ENCODE measurements at regions not wholly inside any gene's neighbourhood (a gene's known extent, or its start where the extent isn't known, plus 50 kb on each side); places are given as distances from the start of the nearest gene placed in this dataset.

DNA sequence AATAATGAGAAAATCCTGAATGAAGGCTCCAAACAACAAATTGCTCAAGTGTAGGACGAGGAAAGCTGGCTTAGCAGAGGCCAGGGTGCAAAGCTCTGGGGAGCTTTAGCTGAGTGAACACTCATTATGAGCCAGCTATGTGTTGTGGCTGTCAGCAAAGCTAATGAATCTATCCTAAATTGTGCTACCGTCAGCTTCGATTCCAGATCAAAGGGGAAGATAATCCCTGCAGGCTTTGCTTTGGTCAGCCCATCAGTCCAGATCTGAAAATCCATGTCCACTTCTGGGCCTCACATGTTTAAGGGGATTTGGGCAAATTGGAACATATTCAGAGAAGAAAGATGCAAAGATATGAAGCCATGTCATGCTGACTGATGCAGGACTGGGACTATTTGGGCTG, 180.9 kb upstream of the ZBED5 start:
- no peak for TF ChIP-seq POLR2A (IDR thresholded peaks at IDR 0.05)
- TF ChIP-seq, protein P1, sequence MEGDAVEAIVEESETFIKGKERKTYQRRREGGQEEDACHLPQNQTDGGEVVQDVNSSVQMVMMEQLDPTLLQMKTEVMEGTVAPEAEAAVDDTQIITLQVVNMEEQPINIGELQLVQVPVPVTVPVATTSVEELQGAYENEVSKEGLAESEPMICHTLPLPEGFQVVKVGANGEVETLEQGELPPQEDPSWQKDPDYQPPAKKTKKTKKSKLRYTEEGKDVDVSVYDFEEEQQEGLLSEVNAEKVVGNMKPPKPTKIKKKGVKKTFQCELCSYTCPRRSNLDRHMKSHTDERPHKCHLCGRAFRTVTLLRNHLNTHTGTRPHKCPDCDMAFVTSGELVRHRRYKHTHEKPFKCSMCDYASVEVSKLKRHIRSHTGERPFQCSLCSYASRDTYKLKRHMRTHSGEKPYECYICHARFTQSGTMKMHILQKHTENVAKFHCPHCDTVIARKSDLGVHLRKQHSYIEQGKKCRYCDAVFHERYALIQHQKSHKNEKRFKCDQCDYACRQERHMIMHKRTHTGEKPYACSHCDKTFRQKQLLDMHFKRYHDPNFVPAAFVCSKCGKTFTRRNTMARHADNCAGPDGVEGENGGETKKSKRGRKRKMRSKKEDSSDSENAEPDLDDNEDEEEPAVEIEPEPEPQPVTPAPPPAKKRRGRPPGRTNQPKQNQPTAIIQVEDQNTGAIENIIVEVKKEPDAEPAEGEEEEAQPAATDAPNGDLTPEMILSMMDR (IDR thresholded peaks at IDR 0.05): no peak
- DNase-seq: no peak
- 44 to 49% methylated on average over 3 of the region's 3 CpGs for WGBS, 2 donors
- Histone ChIP-seq H3K27ac (no peak overlapping the region), H3K4me1 (no peaks in the 10 kb centered on the region), H3K27me3 (no peaks in the 10 kb centered on the region), H3K36me3 (replicated peaks in 1 of 2; ENCODE audit: insufficient read depth in 1 of 2, low read depth in 2 of 2) (no peaks in the 10 kb centered on the region), H3K4me3 (no peak overlapping the region), H3K9me3 (no peaks in the 10 kb centered on the region)
- no peak for ATAC-seq
- intact Hi-C loops (cut with DNase I): loop anchor here (5.0 kb wide), 1 partner anchor 749 kb away; no protein-coding TSS in a partner anchor

DNA sequence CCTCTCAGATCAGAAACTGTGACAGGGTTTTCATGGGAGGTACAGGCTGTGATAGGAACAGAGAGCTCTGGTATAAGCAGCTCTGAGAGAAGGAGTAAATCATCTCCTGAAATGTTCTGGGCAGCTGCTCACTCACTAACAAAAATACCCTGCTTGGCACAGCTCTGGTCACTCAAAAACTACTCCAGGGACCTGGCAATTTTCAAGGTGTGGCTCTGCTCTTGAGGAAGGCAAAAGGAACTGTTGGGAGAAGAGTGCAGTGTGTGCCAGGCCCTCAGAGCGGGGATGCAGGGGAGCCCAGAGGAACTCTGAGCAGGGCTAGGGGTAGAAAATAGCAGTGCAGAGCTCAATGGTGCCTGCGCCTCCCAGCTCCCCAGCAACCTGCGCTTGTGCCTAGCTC, 180.5 kb upstream of the ZBED5 start:
- Histone ChIP-seq H3K36me3 (replicated peaks in 1 of 2; ENCODE audit: insufficient read depth in 1 of 2, low read depth in 2 of 2) (no peaks in the 10 kb centered on the region), H3K4me3 (no peak overlapping the region), H3K9me3 (no peaks in the 10 kb centered on the region), H3K27me3 (no peaks in the 10 kb centered on the region), H3K27ac (no peak overlapping the region), H3K4me1 (no peaks in the 10 kb centered on the region)
- ATAC-seq: no peak
- DNase-seq: no peak
- TF ChIP-seq, protein P1 (IDR thresholded peaks at IDR 0.05): no peak
- TF ChIP-seq POLR2A (IDR thresholded peaks at IDR 0.05): no peak
- intact Hi-C loops (cut with DNase I): loop anchor here (5.0 kb wide), 1 partner anchor 749 kb away; no protein-coding TSS in a partner anchor
- WGBS, 2 donors: 79% methylated on average over 3 of the region's 3 CpGs

DNA sequence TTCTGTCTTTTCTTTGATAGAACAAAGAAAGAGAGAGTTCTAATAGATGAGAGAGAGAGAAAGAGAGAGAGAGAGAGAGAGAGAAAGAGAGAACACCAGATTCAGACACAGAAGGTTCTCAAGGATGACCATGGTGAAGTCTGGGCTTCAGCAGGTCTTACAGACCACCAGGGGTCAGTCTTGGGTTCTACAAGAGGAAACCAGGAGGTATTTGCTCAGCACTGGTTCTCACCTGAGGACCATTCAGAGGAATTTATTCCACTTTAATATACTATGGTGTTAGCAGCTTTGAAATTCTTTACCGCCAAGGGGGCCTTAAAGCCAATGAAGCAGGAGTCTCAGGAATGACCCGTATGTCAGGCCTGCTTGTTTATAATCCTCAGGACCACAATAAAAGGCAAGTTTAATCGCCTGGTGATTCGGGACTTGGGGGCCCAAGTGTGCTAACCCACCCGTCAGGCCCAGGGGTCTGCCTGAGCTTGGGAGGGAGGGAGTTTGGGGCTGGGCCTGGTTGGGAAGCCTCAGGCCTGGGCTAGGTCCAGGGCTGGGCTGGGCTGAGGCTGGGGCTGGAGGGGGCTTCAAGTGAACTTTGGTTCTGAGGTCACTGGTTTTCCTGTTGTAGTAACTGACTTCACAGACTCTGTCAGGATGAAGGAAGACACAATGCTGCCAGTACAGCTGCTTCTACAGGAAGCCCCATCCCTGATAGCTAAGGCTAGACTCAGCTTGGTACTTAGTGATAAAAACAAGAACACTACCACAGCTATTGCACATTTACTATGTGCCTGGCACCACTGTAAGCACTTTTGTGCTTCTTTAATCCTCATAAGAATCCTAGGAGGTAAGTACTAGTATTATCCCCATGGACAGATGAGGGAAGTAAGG, 179.2 kb upstream of the ZBED5 start:
- H3K27ac ChIP-seq: no peak overlapping the region

DNA sequence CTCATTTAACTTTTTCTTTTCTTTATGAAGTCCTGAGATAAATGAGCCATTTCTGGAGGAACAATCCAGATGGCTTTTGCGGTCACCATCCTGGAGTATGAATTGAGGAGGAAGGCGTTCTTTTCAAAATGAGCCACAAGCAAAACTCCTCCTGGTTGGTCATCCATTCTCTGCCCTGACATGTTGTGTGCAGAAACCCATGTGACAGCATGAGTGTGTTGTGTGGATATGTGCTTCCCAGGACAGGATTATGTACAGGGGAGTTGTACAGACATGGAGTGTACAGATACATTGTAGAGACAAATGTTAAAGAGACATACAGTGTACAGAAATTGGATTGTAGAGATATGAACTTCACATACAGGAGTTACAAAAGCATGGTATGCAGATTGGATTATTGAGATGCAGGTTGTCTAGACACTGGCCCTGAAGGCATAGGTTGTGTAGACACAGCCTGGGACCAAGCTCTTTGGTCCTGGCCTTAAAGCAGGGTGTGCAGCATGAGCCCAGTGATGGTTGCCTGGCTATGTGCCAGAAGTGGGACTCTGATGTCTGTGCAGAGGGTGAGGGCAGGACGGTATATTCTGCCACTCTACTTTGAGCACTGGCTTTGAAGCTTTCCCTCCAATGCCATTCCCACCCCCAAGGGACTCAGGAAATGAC, 178.5 kb upstream of the ZBED5 start:
- Histone ChIP-seq H3K27me3 (no peaks in the 10 kb centered on the region), H3K27ac (no peak overlapping the region), H3K4me3 (no peak overlapping the region), H3K9me3 (no peaks in the 10 kb centered on the region), H3K4me1 (no peaks in the 10 kb centered on the region), H3K36me3 (replicated peaks in 1 of 2; ENCODE audit: insufficient read depth in 1 of 2, low read depth in 2 of 2) (no peaks in the 10 kb centered on the region)
- DNase-seq (no peak), ATAC-seq (no peak)
- intact Hi-C loops (cut with DNase I): loop anchor here (5.0 kb wide), 1 partner anchor 751 kb away; no protein-coding TSS in a partner anchor
- TF ChIP-seq, protein P1 (IDR thresholded peaks at IDR 0.05): no peak
- TF ChIP-seq POLR2A (IDR thresholded peaks at IDR 0.05): no peak
- WGBS, 2 donors: 69 to 73% methylated on average over 3 of the region's 3 CpGs

More for the DNA sequence above, 179.2 kb upstream of the ZBED5 start:
- intact Hi-C loops (cut with DNase I): loop anchor here (5.0 kb wide), 1 partner anchor 750 kb away; no protein-coding TSS in a partner anchor
- H3K4me1 ChIP-seq: no peaks in the 10 kb centered on the region
- no peak for TF ChIP-seq POLR2A (IDR thresholded peaks at IDR 0.05)
- TF ChIP-seq, protein P1 (IDR thresholded peaks at IDR 0.05): peak; percentile 57 to 79 (median 72)
- no peaks in the 10 kb centered on the region for H3K27me3 ChIP-seq
- 31 to 55% methylated on average over 2 to 5 of the region's 5 CpGs for WGBS, 2 donors
- no peaks in the 10 kb centered on the region for H3K36me3 ChIP-seq (replicated peaks in 1 of 2; ENCODE audit: insufficient read depth in 1 of 2, low read depth in 2 of 2)
- H3K4me3 ChIP-seq: no peak overlapping the region
- no peaks in the 10 kb centered on the region for H3K9me3 ChIP-seq
- ATAC-seq (peak; percentile 85), DNase-seq (peak; percentile 46 to 80 (median 59))
